HG03097 (cell line): ENCODE measurements at regions not wholly inside any gene's neighbourhood (a gene's known extent, or its start where the extent isn't known, plus 50 kb on each side); places are given as distances from the start of the nearest gene placed in this dataset.
A peak's percentile ranks its signal among the peaks of the same experiment; 100 is the strongest.

Experiments
- ATAC-seq: cut with Tn5 transposase; IDR thresholded peaks from one replicate; pipeline ENCODE4 v1.9.1; 2021; ENCODE audit not compliant: unreplicated experiment, low FRiP score

DNA sequence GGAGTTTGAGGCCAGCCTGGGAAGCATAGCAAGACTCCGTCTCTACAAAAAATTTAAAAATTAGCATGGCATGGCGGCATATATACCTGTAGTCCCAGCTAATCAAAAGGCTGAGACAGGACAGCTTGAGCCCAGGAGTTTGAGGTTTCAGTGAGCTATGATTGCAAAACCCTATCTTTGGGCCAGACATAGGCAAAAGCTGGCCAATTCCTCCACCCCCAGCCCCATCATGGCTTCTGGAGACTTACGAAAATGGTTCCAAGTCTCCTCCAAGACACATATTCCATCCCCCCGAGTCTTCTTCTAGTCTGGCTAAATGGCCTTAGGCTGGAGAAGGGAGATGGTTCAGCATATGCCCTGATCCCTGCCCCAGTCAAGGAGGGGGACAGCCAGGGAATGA is 172.8 kb upstream of the HAAO start:
- no peak for ATAC-seq

DNA sequence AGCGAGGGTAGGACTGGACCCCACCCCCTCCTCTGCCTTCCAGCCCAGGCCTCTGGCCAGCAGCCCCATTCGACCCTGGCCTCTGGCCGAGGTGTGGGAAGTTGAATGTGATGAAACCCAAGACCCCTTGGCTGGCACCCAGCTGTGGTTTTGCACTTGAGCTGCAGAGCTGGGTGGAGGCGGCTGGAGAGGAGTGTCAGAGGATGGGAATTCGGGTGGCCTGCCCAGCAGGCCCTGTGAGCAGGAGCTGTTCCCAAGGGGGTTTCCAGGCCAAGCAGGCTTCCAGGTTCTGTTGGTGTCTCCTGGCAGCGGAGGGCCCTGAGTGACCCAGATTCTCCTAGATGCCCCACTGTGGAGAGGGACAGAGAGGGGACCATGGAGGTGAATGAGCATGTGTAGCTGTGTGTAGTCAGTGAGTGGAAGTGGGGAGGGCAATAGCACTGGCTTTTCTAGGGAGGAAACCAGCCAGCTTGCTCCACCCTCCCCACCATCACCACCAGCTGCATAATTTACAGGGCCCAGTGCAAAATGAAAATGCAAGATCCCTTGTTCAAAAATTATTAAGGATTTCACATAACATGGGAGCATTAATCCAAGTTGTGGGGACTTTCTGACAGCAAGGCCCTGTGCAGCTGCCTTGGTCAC is 172.2 kb upstream of the HAAO start:
- no peak for ATAC-seq

DNA sequence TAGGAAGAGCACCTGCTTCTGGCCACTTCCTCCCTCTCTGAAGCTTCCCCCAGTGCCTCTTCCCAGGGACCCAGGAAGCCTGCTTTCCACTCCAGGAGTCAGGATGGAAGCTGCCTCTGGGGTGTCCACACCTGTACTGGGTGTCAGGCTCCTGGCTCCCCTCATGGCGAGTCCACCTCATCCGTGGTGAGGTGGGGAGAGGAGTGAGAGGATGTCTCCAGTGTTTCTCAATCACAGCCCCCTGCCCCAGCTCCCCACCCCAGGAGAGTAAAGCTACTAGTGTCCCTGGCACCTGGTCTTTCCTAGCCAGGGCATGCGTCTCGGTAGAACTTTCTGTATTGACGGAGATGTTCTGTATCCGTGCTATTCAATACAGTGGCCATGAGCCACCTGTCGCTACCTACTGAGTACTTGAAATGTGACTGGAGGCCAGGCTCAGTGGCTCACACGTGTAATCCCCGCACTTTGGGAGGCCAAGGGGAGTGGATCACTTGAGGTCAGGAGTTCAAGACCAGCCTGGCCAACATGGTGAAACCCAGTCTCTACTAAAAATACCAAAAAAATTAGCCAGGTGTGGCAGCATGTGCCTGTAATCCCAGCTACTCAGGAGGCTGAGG is 171.2 kb upstream of the HAAO start:
- no peak for ATAC-seq

DNA sequence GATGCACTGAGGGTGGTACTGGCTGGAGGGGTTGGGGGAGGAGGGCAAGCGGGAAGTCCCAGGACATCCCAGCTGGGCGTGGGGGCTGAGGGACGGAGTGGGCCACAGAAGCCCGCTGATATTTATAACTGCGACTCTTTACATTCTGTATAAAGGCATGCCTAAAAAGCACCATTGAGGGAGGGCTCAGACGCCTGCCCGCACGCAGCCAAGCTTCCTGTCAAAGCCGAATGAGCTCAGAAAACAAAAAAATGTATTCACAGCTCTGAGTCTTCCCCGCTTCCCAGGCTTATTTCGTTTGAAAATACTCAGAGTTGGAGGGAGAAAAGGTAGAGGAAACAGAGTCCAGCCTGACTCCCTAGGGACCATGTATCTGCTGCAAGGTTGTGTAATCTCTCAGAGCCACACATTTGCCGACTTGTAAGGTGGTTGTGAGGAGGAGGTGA is 170.1 kb upstream of the HAAO start:
- no peak for ATAC-seq

DNA sequence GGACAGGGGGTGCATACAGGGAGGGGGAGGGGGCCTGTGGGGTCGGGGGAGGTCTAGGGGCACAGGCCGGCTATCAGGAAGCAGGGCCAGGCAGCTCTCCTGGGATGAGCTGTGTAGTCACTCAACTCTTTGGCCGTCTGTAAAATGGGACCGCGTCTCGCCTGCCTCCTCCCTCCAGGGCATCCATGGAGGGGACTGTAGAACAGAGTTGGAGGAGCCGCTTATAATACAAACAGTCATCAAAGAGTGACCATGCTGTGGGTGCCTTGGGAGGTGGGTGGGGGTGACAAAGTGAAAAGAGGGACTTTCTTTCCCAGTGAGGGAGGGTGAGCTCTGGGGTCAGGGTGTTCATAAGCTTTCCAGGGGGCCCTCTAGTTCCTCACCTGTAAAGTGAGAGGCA is 169.6 kb upstream of the HAAO start:
- no peak for ATAC-seq

DNA sequence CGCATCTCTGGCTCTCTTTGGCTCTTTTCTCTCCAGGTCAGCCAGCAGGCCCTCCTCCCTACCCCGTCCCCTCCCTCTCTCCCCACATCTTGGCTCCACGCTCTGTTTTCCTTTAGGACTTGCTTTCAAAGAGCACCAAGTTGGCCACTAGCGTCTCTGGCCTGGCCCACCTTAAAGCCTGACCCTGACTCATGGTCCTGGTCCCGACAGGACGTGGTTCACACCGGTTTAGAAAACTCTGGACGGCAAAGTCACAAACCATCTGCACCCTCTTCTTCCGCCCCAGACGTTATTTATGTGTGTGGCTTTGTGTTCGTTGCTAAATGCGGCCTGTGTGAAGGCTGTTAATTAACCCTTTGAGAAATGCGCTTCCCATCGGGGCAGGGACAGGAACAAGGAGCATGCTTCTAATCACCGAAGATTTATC is 169.0 kb upstream of the HAAO start:
- no peak for ATAC-seq

DNA sequence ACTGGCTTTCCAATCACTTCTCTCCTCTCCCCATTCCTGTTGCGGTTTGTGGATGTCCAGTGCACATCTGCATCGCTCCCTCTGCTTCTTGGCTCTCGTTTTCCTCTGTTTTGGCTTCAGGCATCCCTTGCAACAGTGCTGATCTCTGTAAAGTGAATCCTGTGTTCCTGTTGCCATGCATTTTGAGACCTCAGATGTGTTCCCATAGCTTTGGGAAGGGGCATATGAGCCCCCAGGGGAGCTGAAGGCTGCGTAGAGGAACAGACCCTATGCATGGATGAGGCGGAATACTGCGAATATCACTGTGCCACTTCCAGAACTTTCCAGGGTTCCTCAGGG is 168.4 kb upstream of the HAAO start:
- no peak for ATAC-seq

DNA sequence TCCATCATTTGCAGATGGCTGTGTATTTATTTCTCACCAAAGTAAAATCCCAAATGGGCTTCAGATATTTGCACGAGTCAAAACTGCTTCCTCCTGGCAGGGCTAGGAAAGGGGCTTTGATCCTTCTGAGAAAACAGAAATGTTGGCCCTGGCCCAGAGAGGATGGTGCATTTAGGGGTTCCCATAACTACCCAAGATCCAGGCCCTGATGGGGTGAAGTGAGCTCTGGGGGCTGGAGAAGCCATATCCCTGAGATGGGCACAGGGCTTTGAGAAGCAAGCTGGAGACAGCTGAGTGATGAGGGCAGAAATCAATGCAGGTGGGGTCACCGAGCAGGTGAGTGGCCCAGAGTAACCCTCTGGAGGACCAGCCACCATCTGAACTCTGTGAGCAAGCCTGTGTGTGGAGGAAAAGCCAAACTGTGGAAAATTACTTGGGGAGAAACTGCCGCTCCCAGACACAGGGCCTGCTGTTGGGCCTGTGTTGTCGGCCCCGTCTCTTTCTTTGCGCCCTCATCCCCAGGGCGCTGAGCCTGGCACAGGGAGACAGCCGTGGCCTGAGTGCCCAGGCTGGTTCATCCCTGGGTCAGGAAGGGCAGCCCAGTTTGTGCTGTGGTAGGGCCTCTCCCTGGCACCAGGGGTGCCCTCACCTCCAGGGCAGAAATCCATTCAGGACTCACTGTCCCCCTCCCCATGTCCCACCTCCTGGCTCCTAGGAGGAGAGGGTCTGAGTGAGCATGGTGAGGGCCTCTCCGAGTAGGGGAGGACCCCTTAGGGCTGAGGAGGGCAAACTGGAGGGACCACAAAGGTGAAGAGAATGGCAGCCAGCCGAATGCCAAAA is 167.8 kb upstream of the HAAO start:
- ATAC-seq, result no peak

DNA sequence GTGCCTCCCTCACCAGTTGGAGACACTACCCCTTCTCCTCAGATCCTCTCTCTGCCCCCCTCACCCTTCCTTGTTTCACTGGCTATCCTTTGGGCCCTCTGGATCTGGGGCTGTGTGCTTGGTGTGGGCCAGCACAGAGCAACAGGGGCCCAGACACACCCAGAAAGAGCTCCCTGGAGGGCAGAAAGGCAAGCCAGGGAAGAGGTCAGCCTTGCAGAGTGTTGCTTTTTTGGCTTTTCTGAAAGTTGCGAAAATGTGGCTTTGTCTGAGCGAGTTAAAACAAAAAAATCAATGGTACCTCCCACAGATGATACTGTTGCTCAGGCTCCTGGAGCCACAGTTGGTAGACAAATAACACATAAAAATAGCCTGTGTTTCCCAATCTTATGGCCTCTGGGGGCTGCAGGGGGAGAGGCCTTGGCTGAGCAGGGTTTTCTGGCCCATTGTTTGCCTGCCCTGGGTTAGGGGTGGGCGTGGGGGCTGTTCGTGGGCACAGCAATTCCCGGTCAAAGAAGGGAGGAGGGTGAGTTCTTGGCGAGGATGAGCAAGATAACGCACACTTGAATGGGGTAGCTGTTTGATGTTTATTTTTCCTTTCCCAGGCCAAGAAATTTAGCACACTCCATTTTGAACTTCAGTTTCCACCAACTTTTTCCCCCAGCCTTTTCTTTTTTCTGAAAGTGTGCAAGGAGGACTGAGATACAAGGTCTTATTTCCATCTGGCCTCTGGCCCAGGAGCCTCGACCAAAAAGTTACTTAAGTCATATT is 167.0 kb upstream of the HAAO start:
- no peak for ATAC-seq

DNA sequence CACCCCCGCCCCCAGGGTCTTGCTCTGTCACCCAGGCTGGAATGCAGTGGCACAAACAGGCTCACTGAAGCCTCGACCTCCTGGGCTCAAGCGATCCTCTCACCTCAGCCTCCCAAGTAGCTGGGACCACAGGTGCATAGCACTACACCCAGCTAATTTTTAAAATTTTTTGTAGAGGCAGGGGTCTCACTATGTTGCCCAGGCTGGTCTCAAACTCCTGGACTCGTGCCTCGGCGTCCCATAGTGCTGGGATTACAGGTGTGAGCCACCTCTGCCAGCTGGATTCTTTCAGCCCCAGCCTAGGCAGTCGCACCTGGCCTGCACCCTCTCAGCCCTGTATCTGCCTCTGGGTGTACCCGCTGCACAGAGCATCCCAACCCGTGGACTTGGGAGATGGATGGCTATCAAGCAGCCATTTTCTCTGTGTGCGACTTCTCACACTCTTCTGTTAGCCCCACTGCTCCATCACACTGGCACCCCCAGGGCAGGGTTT is 166.4 kb upstream of the HAAO start:
- ATAC-seq, result no peak

DNA sequence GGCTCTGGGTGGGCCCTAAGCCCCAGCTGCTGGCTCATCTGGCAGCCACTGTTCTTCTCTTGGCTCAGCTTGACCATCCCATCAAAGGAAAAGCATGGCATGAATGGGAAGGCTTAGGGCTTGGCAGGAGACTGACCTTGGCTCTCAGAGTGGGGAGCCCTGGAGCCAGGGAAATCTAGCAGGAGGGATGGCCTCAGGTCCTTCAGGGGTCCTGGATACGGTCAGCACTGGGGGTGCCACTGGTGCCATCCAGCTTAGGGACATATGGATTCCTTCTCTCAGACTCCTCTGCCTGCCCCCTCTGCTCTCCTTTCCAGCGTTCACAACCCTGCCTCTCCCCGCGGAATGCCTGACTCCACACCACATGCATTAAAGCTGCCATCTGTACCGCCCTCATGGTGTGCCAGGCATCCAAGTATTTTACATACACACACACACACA is 165.5 kb upstream of the HAAO start:
- no peak for ATAC-seq

DNA sequence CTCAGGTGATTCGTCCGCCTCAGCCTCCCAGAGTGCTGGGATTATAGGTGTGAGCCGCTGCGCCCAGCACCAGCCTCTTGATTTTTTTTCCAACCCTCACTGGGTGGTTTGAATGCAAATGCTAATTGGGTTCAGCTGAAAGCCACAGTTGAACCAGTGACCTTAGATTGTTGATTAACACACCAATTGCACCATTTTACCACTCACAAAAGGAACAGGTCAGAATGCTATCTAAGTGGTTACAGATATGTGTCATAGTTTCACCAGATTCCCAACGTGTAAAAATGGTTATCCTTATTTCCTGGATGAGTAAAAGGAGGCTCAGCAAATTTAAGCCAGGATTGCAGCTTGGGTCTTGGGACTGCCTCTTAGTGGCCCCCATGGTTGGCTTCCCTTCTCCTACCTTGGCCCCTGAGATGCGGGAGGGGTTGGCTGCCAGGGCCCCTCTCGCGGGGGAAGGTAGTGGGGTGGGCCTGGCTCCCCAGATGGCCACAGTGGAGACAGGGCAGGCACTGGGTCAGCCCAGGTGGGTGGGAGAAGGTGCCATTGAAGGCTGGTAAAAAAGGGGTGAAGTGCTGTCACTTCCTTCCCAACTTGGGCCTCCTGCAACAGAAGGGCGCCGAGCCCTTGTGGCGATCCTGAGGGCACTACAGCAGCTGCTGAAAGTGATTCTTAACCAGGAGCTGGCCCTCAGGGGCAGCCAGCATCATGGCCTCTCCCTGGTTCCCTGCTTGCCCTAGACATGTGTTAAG is 164.9 kb upstream of the HAAO start:
- no peak for ATAC-seq

DNA sequence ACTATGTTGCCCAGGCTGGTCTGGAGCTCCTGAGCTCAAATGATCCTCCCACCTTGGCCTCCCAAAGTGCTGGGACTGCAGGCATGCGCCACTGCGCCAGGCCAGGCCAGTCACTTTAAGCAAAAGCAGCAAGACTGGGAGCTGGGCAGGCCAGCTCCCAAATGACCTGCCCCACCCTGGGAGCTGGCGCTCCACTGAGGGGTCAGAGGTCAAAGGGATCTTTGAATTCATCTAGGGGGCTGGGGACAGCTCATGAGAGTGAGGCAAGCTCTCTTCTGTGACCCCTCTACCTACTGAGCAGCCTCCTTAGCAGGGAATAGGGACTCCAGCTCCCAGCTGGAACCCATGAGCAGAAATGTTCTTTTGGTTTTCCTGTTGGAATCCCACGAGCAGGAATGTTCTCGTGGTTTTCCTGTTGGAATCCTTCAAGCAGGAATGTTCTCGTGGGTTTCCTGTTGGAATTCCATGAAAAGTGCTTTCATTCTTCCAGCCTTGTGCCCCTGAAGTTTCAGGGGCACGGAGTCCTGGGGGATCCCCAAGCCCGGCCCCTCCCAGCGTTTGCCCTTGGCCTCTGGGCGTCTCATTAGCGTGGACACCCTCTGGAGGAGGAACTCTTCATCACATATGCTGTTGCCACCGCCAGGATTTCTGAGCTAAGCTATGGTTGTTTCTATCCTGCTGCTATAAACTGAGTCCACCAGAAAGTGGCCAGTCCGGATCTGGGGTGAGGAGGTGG is 162.0 kb upstream of the HAAO start:
- ATAC-seq, result no peak

DNA sequence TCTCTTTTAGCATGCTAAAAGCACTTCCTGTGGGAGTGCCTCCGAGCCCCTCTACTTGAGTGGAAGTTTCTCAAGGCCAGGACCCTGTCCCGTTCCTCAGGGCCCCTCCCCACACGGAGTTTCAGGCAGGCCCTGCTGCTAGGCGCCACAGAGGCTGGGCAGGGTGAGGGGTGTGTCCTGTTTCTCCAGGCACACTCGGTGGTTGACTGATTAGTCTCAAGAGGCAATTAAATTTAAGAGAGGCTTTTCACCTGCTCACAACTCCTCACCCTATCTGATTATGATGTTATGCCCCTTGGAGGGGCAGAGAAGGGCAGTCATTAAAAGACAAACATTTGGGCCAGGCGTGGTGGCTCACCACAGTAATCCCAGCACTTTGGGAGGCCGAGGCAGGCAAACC is 160.8 kb upstream of the HAAO start:
- no peak for ATAC-seq

DNA sequence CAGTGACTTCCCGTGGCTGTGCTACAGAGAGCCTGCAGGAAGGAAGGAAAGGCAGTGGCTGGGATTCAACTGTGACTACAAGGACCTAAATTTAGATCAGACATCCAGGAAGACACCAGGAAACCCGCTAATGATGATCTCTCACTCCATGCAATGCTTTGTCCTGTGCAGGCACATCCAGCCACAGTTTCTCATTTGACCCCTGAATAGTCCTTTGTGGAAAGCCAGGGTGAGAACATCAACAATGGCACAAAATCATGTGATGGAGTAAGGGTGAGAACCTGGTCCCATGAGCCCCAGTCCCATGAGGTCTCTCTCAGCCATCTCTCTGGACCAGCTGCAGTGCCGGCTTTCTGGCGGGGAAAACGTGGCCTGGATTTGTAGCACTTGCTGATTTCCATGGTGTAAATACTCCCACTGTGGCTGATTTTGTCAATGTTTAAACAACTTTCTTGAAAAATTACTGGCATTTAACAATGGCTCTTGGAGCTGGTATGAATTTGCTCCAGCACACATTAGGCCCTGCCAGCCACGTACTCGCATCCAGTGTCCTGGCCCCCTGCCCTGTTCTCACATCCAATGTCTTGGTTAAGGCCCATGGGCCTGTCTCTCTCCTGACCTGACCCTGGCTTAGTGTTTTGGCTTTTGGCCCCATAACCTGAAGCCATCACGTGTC is 159.0 kb upstream of the HAAO start:
- ATAC-seq, result no peak

DNA sequence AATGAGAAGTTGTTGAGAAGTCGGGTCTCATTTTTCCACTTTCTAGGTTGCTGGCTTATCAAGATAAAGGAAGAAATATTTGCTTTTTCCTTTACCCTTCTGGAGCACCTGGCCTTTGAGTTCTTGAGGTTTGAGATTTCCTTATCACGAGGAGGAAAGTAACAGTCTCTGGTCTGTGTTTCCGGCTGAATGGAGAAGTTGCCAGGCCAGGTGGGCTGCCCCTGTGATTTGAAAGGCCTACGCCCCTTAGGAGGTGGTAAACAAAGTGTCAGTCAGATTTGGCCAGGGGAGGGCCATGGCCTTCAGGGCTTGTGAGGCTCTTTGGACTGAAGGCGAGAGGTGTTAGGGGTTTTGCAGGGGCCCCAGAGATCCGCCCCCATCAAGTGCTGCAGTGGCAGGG is 156.7 kb upstream of the HAAO start:
- ATAC-seq, result peak; percentile 62

DNA sequence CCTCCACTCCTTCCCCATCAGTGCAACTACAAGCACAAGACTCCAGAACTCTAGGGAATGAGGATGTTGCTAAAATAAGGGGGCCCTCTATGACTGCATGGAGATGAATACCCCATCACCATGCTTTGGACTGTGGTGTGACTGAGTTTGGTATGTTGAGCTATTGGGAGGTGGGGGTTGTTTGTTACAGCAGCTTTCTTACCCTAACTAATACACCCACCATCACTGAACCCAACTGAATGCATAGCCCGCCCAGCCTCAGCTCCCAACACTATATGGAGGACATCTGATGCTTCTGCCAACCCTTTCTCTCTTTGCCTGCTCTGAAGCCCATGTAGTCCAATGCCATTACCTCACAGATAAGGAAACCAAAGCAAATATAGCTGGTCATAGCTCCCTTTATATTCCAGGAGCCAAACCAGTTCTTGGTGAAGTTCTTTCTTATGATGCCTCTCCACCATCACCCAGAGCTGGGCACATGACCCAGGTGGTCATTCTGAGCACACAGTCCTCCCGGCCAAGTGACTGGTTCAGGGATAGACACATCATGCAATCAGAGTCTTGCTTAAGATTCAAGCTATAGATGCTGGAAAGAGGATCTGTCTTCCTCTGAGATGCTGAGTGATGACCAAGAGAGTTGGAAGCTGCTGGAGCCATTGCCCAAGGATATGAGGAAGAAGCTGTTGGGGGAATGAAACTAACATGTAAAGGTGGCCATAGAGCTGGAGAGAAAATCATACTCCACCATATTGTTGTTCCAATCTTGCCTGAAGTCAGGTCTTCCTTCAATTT is 155.6 kb upstream of the HAAO start:
- ATAC-seq, result no peak

DNA sequence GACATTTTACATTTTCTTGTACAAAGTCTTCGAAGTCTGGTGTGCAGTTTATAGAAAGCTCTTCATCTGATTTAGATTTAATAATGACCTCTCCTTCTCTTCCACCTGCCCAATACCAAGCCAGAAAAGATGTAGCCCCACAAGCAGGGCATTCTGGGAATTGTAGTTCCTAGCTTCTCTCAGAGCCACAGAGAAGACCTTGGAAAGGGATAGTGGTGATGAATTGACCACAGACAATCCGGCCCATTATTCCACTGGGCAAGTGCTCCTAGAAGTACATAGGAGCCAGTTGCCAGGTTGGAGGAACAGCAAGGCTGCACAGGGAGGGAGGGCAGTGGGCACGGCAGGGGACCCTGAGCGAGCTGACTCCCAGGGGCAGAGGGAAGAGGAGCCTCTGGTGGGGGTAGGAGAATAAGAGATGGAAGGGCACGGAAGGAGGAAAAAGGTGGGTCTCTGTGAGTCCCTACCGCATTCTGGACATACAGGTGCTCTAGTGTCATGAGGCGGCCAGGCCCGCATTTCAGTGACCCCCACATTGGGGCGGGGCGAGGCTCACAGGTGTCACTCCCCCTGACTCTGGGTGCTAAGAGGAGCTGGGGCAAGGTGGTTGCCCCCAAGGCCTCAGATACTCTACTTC is 152.5 kb upstream of the HAAO start:
- ATAC-seq, result no peak
